Stomach (tissue), 8 donors: ENCODE measurements at regions not wholly inside any gene's neighbourhood (a gene's known extent, or its start where the extent isn't known, plus 50 kb on each side); places are given as distances from the start of the nearest gene placed in this dataset.

Source experiments
- DNase-seq, 2 donors: peaks; one replicate each; pipeline versions ENCODE4 v3.0.0 to v3.0.0-alpha.2; 2013 to 2019
- H3K27ac ChIP-seq, 5 donors: fragments of 200-600 bp in 4 of 5; sonication (generic) in 4 of 5; one replicate each; pipeline ENCODE4 v1.5.1; 2013 to 2019; ENCODE audit warnings: mild to moderate bottlenecking in 1 of 5, moderate library complexity in 1 of 5
- H3K27me3 ChIP-seq, 3 donors: fragments of 200-600 bp; sonication (generic); one replicate each; pipeline ENCODE4 v1.5.1; 2017 to 2019; ENCODE audit warnings: mixed run types in 1 of 3
- H3K36me3 ChIP-seq, 4 donors: fragments of 200-600 bp; sonication (generic); 1 replicate in 3 of 4; 2 replicates in 1 of 4; pipeline ENCODE4 v1.5.1; 2016 to 2019
- H3K4me1 ChIP-seq, 4 donors: fragments of 200-600 bp; sonication (generic); one replicate each; pipeline ENCODE4 v1.5.1; 2016 to 2019
- H3K4me3 ChIP-seq, 4 donors: fragments of 200-600 bp; sonication (generic) in 3 of 4; one replicate each; pipeline ENCODE4 v1.5.1; 2016 to 2019; ENCODE audit warnings: mild to moderate bottlenecking in 1 of 4
- H3K9me3 ChIP-seq, 4 donors: fragments of 200-600 bp; sonication (generic); one replicate each; pipeline ENCODE4 v1.5.1; 2016 to 2019
- CTCF ChIP-seq, 7 experiments: fragments of 450-650 bp in 4 of 7; fragments of 200-600 bp in 3 of 7; sonication (generic) in 3 of 7; IDR thresholded peaks; one replicate each; pipeline ENCODE4 v1.5.1; 2016 to 2019; ENCODE audit warnings: antibody characterized with exemption in 7 of 7, control low read depth in 2 of 7, mild to moderate bottlenecking in 1 of 7
- EP300 ChIP-seq: sonication (generic); formaldehyde crosslinking; IDR thresholded peaks from one replicate; pipeline ENCODE4 v1.6.1; 2017; ENCODE audit warnings: antibody characterized with exemption
- POLR2A ChIP-seq, 4 donors: fragments of 450-650 bp; IDR thresholded peaks; one replicate each; pipeline ENCODE4 v1.6.1; 2016; ENCODE audit warnings: antibody characterized with exemption in 4 of 4, control low read depth in 2 of 4, mild to moderate bottlenecking in 1 of 4, moderate library complexity in 1 of 4
- POLR2AphosphoS5 ChIP-seq, 3 donors: sonication (generic); formaldehyde crosslinking; IDR thresholded peaks; one replicate each; pipeline ENCODE4 v1.6.1; 2016; ENCODE audit warnings: antibody characterized with exemption in 3 of 3
- WGBS, 5 donors: extraction: QIAGEN DNeasy Blood & Tissue Kit in 3 of 5; methylation state at CpG; one replicate each; pipeline versions ENCODE4 v1.1.5 to v1.1.7; 2013 to 2018; 5-methylcytosine and 5-hydroxymethylcytosine counted together
- intact Hi-C: fragments of 100-400 bp; cut with DNase I; formaldehyde crosslinking; loops from one replicate; pipeline ENCODE4 v1.15.1; 2023; ENCODE audit warnings: low total_unique reads
- donor health status: healthy with polysubstance abuse.
- donor health status: Bipolar disorder and iron deficiency.
- donor health status: healthy.

- no peak for DNase-seq
- peaks cover 0 to 14% (median 4%) of the 10 kb centered on the region in 4 donors for H3K4me1 ChIP-seq
- intact Hi-C loops: no loop called here
- no peaks in the 10 kb centered on the region for H3K27me3 ChIP-seq
- no peaks in the 10 kb centered on the region for H3K36me3 ChIP-seq
- H3K9me3 ChIP-seq: no peaks in the 10 kb centered on the region
- no peak overlapping the region for H3K4me3 ChIP-seq
- no peak overlapping the region for H3K27ac ChIP-seq
- TF ChIP-seq EP300: no peak
- TF ChIP-seq POLR2A (IDR thresholded peaks at IDR 0.05): no peak
- TF ChIP-seq CTCF (IDR thresholded peaks at IDR 0.05): no peak
- TF ChIP-seq POLR2AphosphoS5 (IDR thresholded peaks at IDR 0.05): no peak
- 80 to 87% (median 85%) methylated on average over 3 of the region's 3 CpGs for WGBS, 5 donors
These were observed 121.7 kb upstream of the RGMB start for GRCh38 chr5:98651715-98652114.

- Histone ChIP-seq H3K4me1 (peaks cover 0 to 16% (median 5%) of the 10 kb centered on the region in 4 donors), H3K9me3 (peaks cover 0 to 2% (median 0%) of the 10 kb centered on the region in 4 donors), H3K27me3 (no peaks in the 10 kb centered on the region), H3K27ac (no peak overlapping the region), H3K4me3 (no peak overlapping the region), H3K36me3 (no peaks in the 10 kb centered on the region)
- TF ChIP-seq POLR2A (IDR thresholded peaks at IDR 0.05) (no peak), CTCF (IDR thresholded peaks at IDR 0.05) (no peak), POLR2AphosphoS5 (IDR thresholded peaks at IDR 0.05) (peak in 2 of 3 donors; percentile 47 to 66)
- DNase-seq: peak; percentile 41 to 68
- intact Hi-C loops: no loop called here
- WGBS, 5 donors: 19 to 36% (median 21%) methylated on average over 3 of the region's 3 CpGs
These were observed 117.2 kb upstream of the RGMB start for GRCh38 chr5:98656125-98656795.

- intact Hi-C loops: no loop called here
- TF ChIP-seq POLR2A (IDR thresholded peaks at IDR 0.05): no peak
- TF ChIP-seq CTCF (IDR thresholded peaks at IDR 0.05): no peak
- no peak for TF ChIP-seq POLR2AphosphoS5 (IDR thresholded peaks at IDR 0.05)
- no peak for TF ChIP-seq EP300
- Histone ChIP-seq H3K4me3 (no peak overlapping the region), H3K27ac (no peak overlapping the region), H3K9me3 (peaks cover 0 to 7% (median 0%) of the 10 kb centered on the region in 4 donors), H3K4me1 (peaks cover 0 to 16% (median 5%) of the 10 kb centered on the region in 4 donors), H3K36me3 (no peaks in the 10 kb centered on the region), H3K27me3 (no peaks in the 10 kb centered on the region)
- DNase-seq: no peak
- 86 to 100% (median 96%) methylated on average over 1 of the region's 1 CpG for WGBS, 5 donors
These were observed 116.7 kb upstream of the RGMB start for GRCh38 chr5:98656796-98657195.

GRCh38 chr5:98657559-98657958 is 115.9 kb upstream of the RGMB start:
- H3K36me3 ChIP-seq: no peaks in the 10 kb centered on the region
- 83 to 89% (median 87%) methylated on average over 4 of the region's 4 CpGs for WGBS, 5 donors
- TF ChIP-seq EP300 (no peak), POLR2A (IDR thresholded peaks at IDR 0.05) (no peak), POLR2AphosphoS5 (IDR thresholded peaks at IDR 0.05) (no peak), CTCF (IDR thresholded peaks at IDR 0.05) (no peak)
- peaks cover 0 to 16% (median 5%) of the 10 kb centered on the region in 4 donors for H3K4me1 ChIP-seq
- H3K27me3 ChIP-seq: no peaks in the 10 kb centered on the region
- H3K4me3 ChIP-seq: no peak overlapping the region
- peaks cover 0 to 7% (median 0%) of the 10 kb centered on the region in 4 donors for H3K9me3 ChIP-seq
- intact Hi-C loops: no loop called here
- no peak for DNase-seq
- H3K27ac ChIP-seq: no peak overlapping the region
